H1 (cell line): ENCODE measurements at regions not wholly inside any gene's neighbourhood (a gene's known extent, or its start where the extent isn't known, plus 50 kb on each side); places are given as distances from the start of the nearest gene placed in this dataset.

Source experiments
- CTCF ChIA-PET: fragments of 300-600 bp; sonication (Branson Sonifier 250); formaldehyde crosslinking; loops from one replicate; lab custom pipeline; 2021; ENCODE audit not compliant: partially characterized antibody; lab: Charles Lee
- POLR2A ChIA-PET: fragments of 300-600 bp; sonication (Branson Sonifier 250); formaldehyde crosslinking; loops from one replicate; lab custom pipeline; 2021; ENCODE audit warnings: inconsistent platforms; ENCODE audit not compliant: partially characterized antibody; lab: Charles Lee
- DNase-seq, 2 experiments: peaks; one replicate each; pipeline versions ENCODE4 v3.0.0 to v3.0.0-alpha.2; 2010 to 2022; ENCODE audit warnings: low spot score in 2 of 2, low read depth in 1 of 2, mixed read lengths in 1 of 2
- FAIRE-seq: peaks from 2 replicates; lab custom pipeline; 2011; peaks lifted over from hg19 to GRCh38; lab: Jason Lieb, UNC
- H2AFZ ChIP-seq: 2 replicates; pipeline ENCODE4 v1.8.1; 2012; ENCODE audit warnings: low read length, inconsistent platforms
- H2AK5ac ChIP-seq: 2 replicates; pipeline ENCODE4 v1.6.1; 2013; ENCODE audit warnings: low read depth, low read length
- H2BK120ac ChIP-seq: replicated peaks from 2 replicates; pipeline ENCODE3; 2013; ENCODE audit warnings: low read depth, low read length, inconsistent platforms
- H2BK12ac ChIP-seq: 2 replicates; pipeline ENCODE4 v1.6.1; 2013; ENCODE audit warnings: low read depth, low read length
- H2BK15ac ChIP-seq: 2 replicates; pipeline ENCODE4 v1.6.1; 2013; ENCODE audit warnings: low read length
- H2BK20ac ChIP-seq: 2 replicates; pipeline ENCODE4 v1.6.1; 2013; ENCODE audit warnings: low read length
- H2BK5ac ChIP-seq: 2 replicates; pipeline ENCODE4 v1.6.1; 2013; ENCODE audit warnings: low read depth, low read length
- H3K14ac ChIP-seq: 2 replicates; pipeline ENCODE4 v1.6.1; 2013; ENCODE audit warnings: inconsistent platforms; ENCODE audit not compliant: insufficient read length
- H3K18ac ChIP-seq: 2 replicates; pipeline ENCODE4 v1.6.1; 2013; ENCODE audit warnings: low read length; ENCODE audit errors: extremely low read depth
- H3K23ac ChIP-seq: 2 replicates; pipeline ENCODE4 v1.6.1; 2013; ENCODE audit warnings: inconsistent platforms; ENCODE audit not compliant: insufficient read length
- H3K23me2 ChIP-seq: 2 replicates; pipeline ENCODE4 v1.6.1; 2013; ENCODE audit warnings: low read depth, low read length
- H3K27ac ChIP-seq: 2 replicates; pipeline ENCODE4 v1.6.1; 2011; ENCODE audit warnings: low read depth, low read length, inconsistent platforms
- H3K27me3 ChIP-seq, 4 experiments: replicated peaks in 1 of 4; 1 replicate in 1 of 4; 2 replicates in 3 of 4; pipeline versions ENCODE4 v1.6.1 to v1.8.1; 2011 to 2013; ENCODE audit warnings: low read length in 3 of 4, mild to moderate bottlenecking in 3 of 4, inconsistent platforms in 2 of 4, mixed read lengths in 2 of 4, moderate library complexity in 1 of 4; ENCODE audit not compliant: control insufficient read depth in 3 of 4, insufficient read depth in 3 of 4; ENCODE audit errors: extremely low read depth in 1 of 4
- H3K36me3 ChIP-seq, 4 experiments: 2 replicates each; pipeline versions ENCODE4 v1.6.1 to v1.8.1; 2011 to 2013; ENCODE audit warnings: mild to moderate bottlenecking in 4 of 4, low read length in 3 of 4, moderate library complexity in 2 of 4, control low read depth in 1 of 4, inconsistent platforms in 1 of 4; ENCODE audit not compliant: insufficient read depth in 4 of 4, control insufficient read depth in 2 of 4
- H3K4ac ChIP-seq: replicated peaks from 2 replicates; pipeline ENCODE3; 2013; ENCODE audit warnings: low read length, low read depth, mixed read lengths, inconsistent platforms; ENCODE audit not compliant: insufficient read length
- H3K4me1 ChIP-seq, 4 experiments: replicated peaks in 1 of 4; 1 replicate in 1 of 4; 2 replicates in 3 of 4; pipeline versions ENCODE4 v1.6.1 to v1.8.1; 2011 to 2013; ENCODE audit warnings: low read length in 3 of 4, inconsistent platforms in 2 of 4, mixed read lengths in 1 of 4; ENCODE audit not compliant: insufficient read depth in 4 of 4, control insufficient read depth in 3 of 4
- H3K4me2 ChIP-seq, 2 experiments: 2 replicates each; pipeline versions ENCODE4 v1.6.1 to v1.8.1; 2011 to 2013; ENCODE audit warnings: low read depth in 2 of 2, low read length in 2 of 2, control low read depth in 1 of 2, inconsistent platforms in 1 of 2, mild to moderate bottlenecking in 1 of 2; ENCODE audit not compliant: insufficient read depth in 1 of 2
- H3K4me3 ChIP-seq, 4 experiments: fragments of 200-600, 300-600 bp in 1 of 4; sonication (generic), shearing (Covaris generic), sonication (Bioruptor Twin) in 1 of 4; 2 replicates each; pipeline versions ENCODE4 v1.5.1 to v1.8.1; 2011 to 2016; ENCODE audit warnings: low read length in 4 of 4, low read depth in 3 of 4, control low read depth in 2 of 4, inconsistent platforms in 2 of 4, mild to moderate bottlenecking in 2 of 4, mixed read lengths in 1 of 4, moderate library complexity in 1 of 4; ENCODE audit not compliant: insufficient read depth in 2 of 4; ENCODE audit errors: extremely low read depth in 1 of 4
- H3K56ac ChIP-seq: replicated peaks from 2 replicates; pipeline ENCODE3; 2013; ENCODE audit warnings: low read depth, mild to moderate bottlenecking, mixed read lengths, low read length, inconsistent platforms; ENCODE audit not compliant: insufficient read length
- H3K79me1 ChIP-seq: 2 replicates; pipeline ENCODE4 v1.6.1; 2013; ENCODE audit warnings: low read depth, low read length, control low read depth
- H3K79me2 ChIP-seq, 2 experiments: 2 replicates each; pipeline versions ENCODE4 v1.6.1 to v1.8.1; 2012 to 2013; ENCODE audit warnings: low read length in 2 of 2, mild to moderate bottlenecking in 2 of 2, inconsistent platforms in 1 of 2; ENCODE audit not compliant: insufficient read depth in 2 of 2, control insufficient read depth in 1 of 2
- H3K9ac ChIP-seq, 4 experiments: replicated peaks in 1 of 4; 1 replicate in 1 of 4; 2 replicates in 3 of 4; pipeline versions ENCODE4 v1.6.1 to v1.8.1; 2011 to 2013; ENCODE audit warnings: low read depth in 3 of 4, low read length in 3 of 4, control low read depth in 2 of 4, mild to moderate bottlenecking in 2 of 4, moderate library complexity in 2 of 4, inconsistent platforms in 1 of 4; ENCODE audit errors: extremely low read depth in 1 of 4
- H3K9me3 ChIP-seq, 2 experiments: 2 replicates each; pipeline versions ENCODE4 v1.6.1 to v1.8.1; 2012 to 2013; ENCODE audit warnings: mild to moderate bottlenecking in 2 of 2, moderate library complexity in 2 of 2, control low read depth in 1 of 2, inconsistent platforms in 1 of 2, low read depth in 1 of 2, low read length in 1 of 2, mixed read lengths in 1 of 2; ENCODE audit not compliant: insufficient read depth in 2 of 2
- H4K20me1 ChIP-seq, 2 experiments: replicated peaks in 1 of 2; 2 replicates each; pipeline versions ENCODE3 to v1.8.1; 2011 to 2013; ENCODE audit warnings: inconsistent platforms in 2 of 2, low read length in 2 of 2, mild to moderate bottlenecking in 1 of 2; ENCODE audit not compliant: insufficient read depth in 2 of 2, control insufficient read depth in 1 of 2
- H4K5ac ChIP-seq: 2 replicates; pipeline ENCODE4 v1.6.1; 2013; ENCODE audit warnings: low read length, low read depth, mixed read lengths, inconsistent platforms; ENCODE audit not compliant: insufficient read length
- H4K8ac ChIP-seq: 2 replicates; pipeline ENCODE4 v1.8.0; 2013; ENCODE audit warnings: mild to moderate bottlenecking, moderate library complexity, low read length, inconsistent platforms; ENCODE audit not compliant: insufficient read depth; ENCODE audit errors: extremely low read depth
- H4K91ac ChIP-seq: replicated peaks from 2 replicates; pipeline ENCODE3; 2013; ENCODE audit warnings: low read length, mixed read lengths, inconsistent platforms; ENCODE audit not compliant: insufficient read length
- ASH2L ChIP-seq: fragments of 200-600, 300-600 bp; sonication (generic); IDR thresholded peaks from one replicate; pipeline ENCODE4 v1.7.1; 2017; ENCODE audit warnings: low read length
- GTF2F1 ChIP-seq: IDR thresholded peaks from 2 replicates; pipeline ENCODE4 v1.6.1; 2012; ENCODE audit warnings: low read depth, low read length, improper control_type of control experiment, borderline replicate concordance
- MAFK ChIP-seq: IDR thresholded peaks from 2 replicates; pipeline ENCODE4 v1.6.1; 2012; ENCODE audit warnings: low read depth, mild to moderate bottlenecking, improper control_type of control experiment, low read length
- RFX5 ChIP-seq: IDR thresholded peaks from 2 replicates; pipeline ENCODE4 v1.6.1; 2011; ENCODE audit warnings: low read depth, low read length, improper control_type of control experiment, borderline replicate concordance
- SIRT6 ChIP-seq: IDR thresholded peaks from one replicate; pipeline ENCODE4 v1.7.1; 2012; ENCODE audit warnings: low read length, inconsistent platforms
- SP1 ChIP-seq: IDR thresholded peaks from 2 replicates; pipeline ENCODE4 v1.6.1; 2011; ENCODE audit warnings: low read depth, low read length
- TBP ChIP-seq: IDR thresholded peaks from 2 replicates; pipeline ENCODE4 v1.6.1; 2011; ENCODE audit warnings: low read depth, low read length, improper control_type of control experiment
- TCF12 ChIP-seq: IDR thresholded peaks from 2 replicates; pipeline ENCODE4 v1.6.1; 2011; ENCODE audit warnings: low read depth, mild to moderate bottlenecking, low read length
- WGBS, 2 experiments: shearing (Covaris generic) in 1 of 2; methylation state at CpG; one replicate each; pipeline versions ENCODE4 v1.1.6 to v1.1.7; 2013 to 2015; ENCODE audit warnings: low lambda C conversion rate in 2 of 2, mixed read lengths in 2 of 2, inconsistent platforms in 1 of 2, low coverage in 1 of 2, missing lambda C conversion rate in 1 of 2; ENCODE audit not compliant: insufficient replicate concordance in 2 of 2, insufficient coverage in 1 of 2, insufficient read length in 1 of 2; ENCODE audit errors: extremely low coverage in 1 of 2, missing lambda C conversion rate in 1 of 2; 5-methylcytosine and 5-hydroxymethylcytosine counted together
- TF ChIP-seq, protein P1 (sequence below): IDR thresholded peaks from 2 replicates; pipeline ENCODE4 v1.6.1; 2012; ENCODE audit warnings: inconsistent platforms

DNA sequence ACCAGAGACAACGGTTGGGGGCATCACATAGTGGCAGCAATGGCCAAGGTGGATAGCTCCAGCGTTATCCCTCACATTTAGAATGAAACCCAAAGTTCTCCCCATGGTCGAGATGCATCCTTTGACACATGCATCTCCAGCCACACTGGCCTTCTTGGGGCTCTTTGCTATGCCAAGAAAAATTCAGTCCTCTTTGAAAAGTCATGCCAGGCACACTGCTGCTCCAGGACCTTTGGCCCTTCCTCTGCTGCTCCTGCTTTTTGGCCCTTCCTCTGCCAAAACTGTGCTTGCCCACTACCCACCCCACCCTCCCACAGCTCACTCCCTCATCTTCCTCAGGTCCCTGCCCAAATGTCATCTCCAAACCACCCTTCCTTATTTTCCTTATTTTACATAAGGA lies 106.4 kb downstream of the C1orf94 start:
- Histone ChIP-seq H3K9ac (no peak overlapping the region), H2BK15ac (no peak overlapping the region), H3K79me2 (no peaks in the 10 kb centered on the region), H4K8ac (no peak overlapping the region), H2AFZ (no peak overlapping the region), H3K4ac (no peak overlapping the region), H3K23ac (no peak overlapping the region), H3K79me1 (no peaks in the 10 kb centered on the region), H3K56ac (no peak overlapping the region), H3K27me3 (no peaks in the 10 kb centered on the region), H3K4me3 (no peak overlapping the region), H3K4me1 (no peaks in the 10 kb centered on the region; a peak in 2 of 7 replicates), H2AK5ac (no peak overlapping the region)
- TF ChIP-seq MAFK (no peak), TBP (no peak), RFX5 (no peak), TCF12 (no peak), ASH2L (no peak), SIRT6 (no peak), GTF2F1 (no peak), SP1 (no peak)
- TF ChIP-seq, protein P1, sequence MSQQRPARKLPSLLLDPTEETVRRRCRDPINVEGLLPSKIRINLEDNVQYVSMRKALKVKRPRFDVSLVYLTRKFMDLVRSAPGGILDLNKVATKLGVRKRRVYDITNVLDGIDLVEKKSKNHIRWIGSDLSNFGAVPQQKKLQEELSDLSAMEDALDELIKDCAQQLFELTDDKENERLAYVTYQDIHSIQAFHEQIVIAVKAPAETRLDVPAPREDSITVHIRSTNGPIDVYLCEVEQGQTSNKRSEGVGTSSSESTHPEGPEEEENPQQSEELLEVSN: no peak
- TF ChIP-seq, all 59 proteins: peak for 0
- Histone ChIP-seq H2BK20ac (no peak overlapping the region), H3K23me2 (0 out of 2 replicates have a peak, but pooled peaks cover 3% of the 10 kb centered on the region), H4K5ac (no peak overlapping the region), H3K14ac (no peak overlapping the region), H2BK12ac (no peak overlapping the region), H3K27ac (no peak overlapping the region), H2BK120ac (no peak overlapping the region), H2BK5ac (no peak overlapping the region), H3K18ac (no peak overlapping the region), H4K20me1 (no peaks in the 10 kb centered on the region), H3K9me3 (no peaks in the 10 kb centered on the region), H4K91ac (no peak overlapping the region), H3K36me3 (no peaks in the 10 kb centered on the region), H3K4me2 (no peak overlapping the region)
- whole genome bisulfite sequencing, 2 experiments: 67% methylated on average over 3 of the region's 3 CpGs; no CpG with 5 or more reads in 1 of the 2 experiments
- ChIA-PET POLR2A (no interaction called here), CTCF (interaction anchor here (1.0 to 1.2 kb wide), 3 partner anchors 10 to 314 kb away, joined by 3 to 5 read pairs (median 3); no protein-coding TSS in a partner anchor)
- no peak for FAIRE-seq
- DNase-seq: no peak
